Activated CD8-positive, alpha-beta memory T cell treated with anti-CD3 and anti-CD28 coated beads, Interleukin-2, amount 50 U/mL, for 24 hours (primary cell): ENCODE measurements at regions not wholly inside any gene's neighbourhood (a gene's known extent, or its start where the extent isn't known, plus 50 kb on each side); places are given as distances from the start of the nearest gene placed in this dataset.
"Not testable (repeated sequence)": the region's sequence is repeated elsewhere in the genome, so short reads cannot be mapped to it uniquely, and the experiment has no call there.

Experiments
- DNase-seq: peaks from one replicate; pipeline ENCODE4 v3.0.0-alpha.2; 2020; ENCODE audit errors: extremely low read depth

GRCh38 chr10:33070101-33070500 is 112.1 kb upstream of the ITGB1 start:
- DNase-seq: no peak

DNA sequence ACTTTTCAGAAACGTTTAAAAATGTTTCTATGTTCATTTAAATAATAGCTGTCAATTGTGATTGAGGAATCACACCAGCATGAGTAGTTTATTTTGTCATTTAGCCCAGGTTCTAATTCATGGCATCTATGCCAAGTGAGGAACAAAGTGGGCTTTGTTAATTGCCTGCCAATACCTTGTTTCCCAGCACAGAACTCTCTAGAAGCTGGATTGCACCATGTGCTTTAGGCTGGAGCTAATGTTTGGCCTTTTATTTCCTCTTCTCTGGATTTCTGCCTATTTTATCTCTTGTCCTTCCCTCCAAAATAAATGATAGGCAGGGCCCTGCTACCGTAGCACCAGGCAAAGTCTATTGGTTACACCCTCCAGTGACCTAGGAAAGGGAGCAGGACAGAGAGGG is 109.9 kb upstream of the ITGB1 start:
- no peak for DNase-seq

DNA sequence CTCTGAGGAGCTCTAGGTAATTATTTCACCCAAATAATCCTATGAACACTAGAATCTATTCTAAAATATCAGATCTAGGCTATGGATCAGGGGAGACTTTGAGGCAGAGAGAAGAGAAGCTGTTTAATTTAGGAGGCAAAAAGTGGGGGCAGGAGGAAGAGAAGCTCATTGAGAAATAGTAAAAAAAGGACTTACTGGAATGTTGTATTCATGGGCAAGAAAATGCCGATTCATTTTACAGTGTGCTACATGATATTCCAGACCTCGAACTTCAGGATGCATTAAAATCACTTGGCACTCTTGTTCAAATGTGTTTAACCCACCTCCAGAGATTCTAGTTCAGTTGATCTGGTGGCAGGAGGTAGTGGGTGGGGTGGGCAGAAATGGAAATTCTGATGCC is 109.5 kb upstream of the ITGB1 start:
- DNase-seq: no peak

DNA sequence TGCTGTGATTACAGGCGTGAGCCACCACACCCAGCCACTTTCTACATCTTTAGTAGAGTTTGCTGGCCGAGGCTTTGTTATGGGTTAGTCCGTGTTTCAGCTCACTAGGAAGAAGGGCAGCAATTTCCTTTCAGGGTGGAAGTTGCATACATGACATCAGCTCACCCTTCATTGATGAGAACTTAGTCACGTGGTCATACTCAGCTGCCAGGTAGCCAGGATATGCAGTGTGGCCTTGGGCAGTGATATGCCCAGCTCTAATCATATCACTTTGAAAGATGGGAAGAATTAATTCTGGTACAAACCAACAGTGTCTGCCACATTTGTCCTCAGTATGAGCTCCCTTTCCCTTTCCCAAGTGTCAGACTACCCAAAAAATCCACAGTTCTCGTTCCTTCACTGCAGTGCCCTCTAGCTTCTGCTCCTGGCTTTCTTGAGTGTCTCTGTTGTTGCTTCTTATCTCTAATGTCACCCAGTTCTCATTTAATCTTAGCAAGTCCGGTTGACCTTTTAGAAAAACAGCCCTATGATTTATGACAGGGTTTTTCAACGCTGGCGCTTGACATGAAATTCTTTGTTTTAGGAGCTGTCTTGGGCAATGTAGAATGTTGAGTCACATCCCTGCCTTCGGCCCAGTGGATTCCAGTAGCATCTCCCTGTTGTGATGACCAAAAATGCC is 108.7 kb upstream of the ITGB1 start:
- DNase-seq: no peak

- no peak for DNase-seq
These were observed 107.1 kb upstream of the ITGB1 start for GRCh38 chr10:33065111-33065510.

- no peak for DNase-seq
These were observed 106.7 kb upstream of the ITGB1 start for GRCh38 chr10:33064706-33065105.

DNA sequence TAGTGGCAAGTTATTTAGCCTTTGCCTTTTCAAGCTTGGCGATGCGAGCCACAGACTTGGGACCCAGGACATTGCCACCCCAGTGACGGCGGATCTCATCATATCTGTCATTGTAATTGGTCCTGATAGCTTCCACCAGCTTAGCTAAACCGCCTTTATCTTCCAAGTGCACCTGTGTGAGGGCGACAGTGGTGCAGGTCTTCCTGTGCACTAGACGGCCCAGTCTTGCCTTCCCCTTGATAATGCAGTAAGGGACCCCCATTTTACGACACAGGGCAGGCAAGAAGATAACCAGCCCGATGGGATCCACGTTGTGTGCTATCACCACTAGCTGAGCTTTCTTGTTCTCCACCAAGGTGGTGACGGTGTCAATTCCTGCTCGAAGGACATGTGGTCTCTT is 99.6 kb upstream of the ITGB1 start:
- no peak for DNase-seq

DNA sequence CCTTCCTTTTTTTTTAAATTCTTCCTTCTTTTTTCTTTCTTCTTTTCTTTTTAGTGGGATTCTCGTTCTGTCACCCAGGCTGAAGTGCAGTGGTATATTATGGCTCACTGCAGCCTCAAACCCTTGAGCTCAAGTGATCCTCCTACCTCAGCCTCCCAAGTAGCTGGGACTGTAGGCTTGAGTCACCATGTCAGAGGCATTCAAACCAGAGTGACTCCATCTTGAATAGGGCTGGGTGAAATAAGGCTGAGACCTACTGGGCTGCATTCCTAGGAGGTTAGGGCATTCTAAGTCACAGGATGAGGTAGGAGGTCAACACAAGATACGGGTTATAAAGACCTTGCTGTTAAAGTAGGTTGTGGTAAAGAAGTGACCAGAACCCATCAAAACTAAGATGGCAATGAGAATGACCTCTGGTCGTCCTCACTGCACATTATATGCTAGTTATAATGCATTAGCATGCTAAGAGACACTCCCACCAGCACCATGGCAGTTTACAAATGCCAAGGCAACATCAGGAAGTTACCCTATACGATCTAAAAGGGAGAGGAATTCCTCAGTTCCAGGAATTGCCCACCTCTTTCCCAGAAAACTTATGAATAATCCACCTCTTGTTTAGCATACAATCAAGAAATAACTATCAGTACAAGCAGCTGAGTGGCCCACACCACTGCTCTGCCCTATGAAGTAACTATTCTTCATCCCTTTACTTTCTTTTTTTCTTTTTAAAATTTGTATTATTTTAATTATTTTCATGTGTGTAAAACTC is 99.0 kb upstream of the ITGB1 start:
- DNase-seq: no peak

- no peak for DNase-seq
These were observed 97.6 kb upstream of the ITGB1 start for GRCh38 chr10:33055625-33056024.

DNA sequence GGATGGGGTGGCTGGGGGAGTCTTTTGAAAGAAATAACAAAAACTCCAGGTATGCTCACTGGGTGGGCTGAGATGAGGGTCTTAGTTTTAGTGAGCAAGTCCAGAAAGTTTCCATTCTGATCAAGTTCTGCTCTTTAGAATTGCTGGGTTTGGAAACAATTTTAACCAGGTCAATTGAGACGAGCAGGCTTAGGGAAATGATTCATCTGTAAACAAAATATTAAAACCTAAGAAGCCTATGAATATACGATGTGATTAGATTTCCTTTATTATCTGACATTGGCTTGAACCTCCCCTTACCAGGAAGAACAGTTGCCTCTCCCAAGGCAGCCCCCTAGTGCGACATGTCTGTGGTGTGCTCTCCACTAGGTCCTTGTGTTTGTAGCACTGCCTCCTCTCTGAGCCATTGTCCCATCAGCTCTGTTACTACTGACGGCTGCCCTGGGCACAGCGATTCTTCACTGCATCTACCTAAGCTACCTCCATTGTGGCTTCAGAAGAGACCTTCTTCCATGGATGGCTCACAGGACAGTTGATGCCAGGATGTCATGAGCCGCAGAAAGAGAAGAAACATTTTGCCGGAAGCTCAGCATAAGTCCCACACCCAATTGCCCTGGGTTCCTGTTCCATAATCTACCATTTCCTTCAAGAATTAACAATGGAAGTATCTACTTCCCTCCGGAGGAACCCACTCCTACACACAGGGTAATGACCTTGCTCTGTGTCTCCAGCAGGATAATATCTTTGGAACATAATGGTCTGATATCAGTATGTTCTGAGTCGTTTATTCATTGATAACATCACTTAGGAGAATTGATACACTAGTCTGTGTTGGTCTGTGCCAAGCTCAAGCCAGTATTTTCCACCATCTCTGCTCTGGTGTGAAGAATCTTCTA is 95.1 kb upstream of the ITGB1 start:
- no peak for DNase-seq

GRCh38 chr10:33052263-33052875 is 94.3 kb upstream of the ITGB1 start:
- DNase-seq: no peak

DNA sequence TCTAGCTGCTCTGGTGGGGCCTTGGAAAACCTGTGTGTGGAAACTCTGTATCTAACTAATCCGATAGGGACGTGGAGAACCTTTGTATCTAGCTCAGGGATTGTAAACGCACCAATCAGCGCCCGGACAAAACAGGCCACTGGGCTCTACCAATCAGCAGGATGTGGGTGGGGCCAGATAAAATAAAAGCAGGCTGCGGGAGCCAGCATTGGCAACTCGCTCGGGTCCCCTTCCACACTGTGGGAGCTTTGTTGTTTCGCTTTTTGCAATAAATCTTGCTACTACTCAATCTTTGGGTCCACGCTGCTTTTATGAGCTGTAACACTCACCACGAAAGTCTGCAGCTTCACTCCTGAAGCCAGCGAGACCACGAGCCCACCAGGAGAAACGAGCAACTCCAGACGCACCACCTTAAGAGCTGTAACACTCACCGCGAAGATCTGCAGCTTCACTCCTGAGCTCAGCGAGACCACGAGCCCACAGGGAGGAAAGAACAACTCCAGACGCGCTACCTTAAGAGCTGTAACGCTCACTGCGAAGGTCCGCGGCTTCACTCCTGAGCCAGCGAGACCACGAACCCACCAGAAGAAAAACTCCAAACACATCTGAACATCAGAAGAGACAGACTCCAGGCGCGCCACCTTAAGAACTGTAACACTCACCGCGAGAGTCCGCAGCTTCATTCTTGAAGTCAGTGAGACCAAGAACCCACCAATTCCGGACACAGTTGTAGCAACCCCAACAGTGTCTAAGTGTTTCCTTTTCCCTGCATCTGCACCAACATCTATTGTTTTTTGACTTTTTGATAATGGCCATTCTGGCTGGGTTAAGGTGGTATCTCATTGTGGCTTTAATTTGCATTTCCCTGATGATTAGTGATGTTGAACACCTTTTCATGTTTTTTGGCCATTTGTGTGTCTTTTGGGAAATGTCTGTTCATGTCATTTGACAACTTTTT is 92.2 kb upstream of the ITGB1 start:
- not testable (repeated sequence) for DNase-seq

GRCh38 chr10:33048223-33048622 is 90.2 kb upstream of the ITGB1 start:
- DNase-seq: no peak

DNA sequence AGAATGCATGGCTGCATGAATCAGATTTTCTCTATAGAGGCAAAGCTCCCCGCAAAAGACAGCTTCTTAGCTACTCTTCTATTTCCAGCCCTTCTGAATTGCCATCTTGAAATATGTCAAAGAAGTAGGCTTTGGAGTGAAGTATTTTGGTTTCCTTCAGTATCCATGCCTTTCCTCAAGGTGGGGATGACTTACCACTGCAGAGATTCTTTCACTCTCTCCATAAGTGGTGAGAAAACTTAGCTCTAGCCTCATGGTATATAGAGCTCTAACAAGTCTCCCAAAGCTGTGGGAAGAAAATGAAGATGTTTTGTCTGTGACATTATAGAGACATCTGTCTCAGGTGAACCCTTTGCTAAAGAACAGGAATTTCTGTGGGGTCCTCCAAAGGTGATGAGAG is 89.6 kb upstream of the ITGB1 start:
- no peak for DNase-seq

GRCh38 chr10:33046792-33047191 is 88.8 kb upstream of the ITGB1 start:
- no peak for DNase-seq

DNA sequence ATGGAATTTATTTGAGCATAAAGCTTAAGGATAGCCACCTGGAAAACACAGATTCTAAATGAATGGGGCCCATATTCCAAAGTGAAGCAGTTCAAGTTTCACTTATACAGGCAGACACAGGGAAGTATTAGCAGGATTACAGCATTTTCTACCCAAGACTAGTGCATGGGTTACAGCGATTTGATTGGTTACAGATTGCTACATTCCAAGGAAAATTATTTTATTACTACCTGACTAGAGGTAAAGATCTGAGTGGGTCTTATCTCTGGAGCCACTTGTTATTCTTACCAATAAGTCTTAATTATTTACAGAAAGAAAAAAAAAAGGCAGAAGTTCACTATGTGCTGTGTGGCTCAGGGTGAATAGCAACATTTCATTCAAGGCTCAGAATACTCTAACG is 87.4 kb upstream of the ITGB1 start:
- DNase-seq: no peak

DNA sequence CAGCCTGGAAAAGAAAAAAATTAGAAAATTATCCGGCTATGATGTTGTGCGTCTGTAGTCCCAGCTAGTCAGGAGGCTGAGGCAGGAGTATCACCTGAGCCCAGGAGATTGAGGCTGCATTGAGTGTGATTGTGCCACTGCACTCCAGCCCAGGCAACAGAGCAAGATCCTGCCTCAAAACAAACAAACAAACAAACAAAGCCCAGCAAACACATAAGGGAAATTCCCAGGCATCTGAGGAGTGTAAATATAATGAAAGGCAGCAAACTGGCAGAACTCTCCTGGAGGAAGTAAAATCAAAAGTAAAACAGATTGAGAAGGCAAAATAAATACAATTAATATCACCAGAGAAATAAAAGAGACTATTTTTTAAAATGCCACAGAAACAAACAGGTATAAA is 84.5 kb upstream of the ITGB1 start:
- no peak for DNase-seq

DNA sequence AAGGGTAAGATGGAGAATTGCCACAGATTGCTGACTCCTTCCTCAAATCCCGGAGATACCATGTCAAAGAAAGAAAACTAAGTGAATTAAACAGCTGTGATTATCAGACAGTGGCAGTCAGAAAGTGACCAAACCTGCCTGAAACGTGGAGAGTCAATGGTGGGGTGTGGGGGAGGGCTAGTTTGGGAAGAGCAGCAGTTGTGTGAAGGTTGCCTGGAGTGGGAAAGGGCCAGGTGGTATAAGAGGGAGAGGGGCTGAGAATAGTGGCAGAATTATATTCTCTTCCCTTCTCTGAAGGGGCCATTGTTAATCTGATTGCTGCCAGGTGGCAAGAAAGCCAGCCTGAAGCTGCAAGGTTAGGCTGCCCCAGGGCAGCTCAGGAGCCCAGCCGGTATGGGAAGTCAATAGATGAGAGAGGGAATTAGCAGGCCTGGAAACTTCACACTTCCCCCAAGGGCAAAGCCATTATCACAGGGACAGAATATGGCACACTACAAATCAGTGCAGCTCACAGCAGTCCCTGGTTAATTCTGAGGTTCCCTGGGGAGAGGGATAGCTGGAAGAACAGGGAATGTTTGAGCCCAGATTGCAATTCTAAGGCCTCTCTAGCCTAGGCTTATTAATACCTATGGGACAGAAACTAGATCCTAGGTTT is 83.9 kb upstream of the ITGB1 start:
- DNase-seq: no peak

GRCh38 chr10:33040436-33040835 is 82.4 kb upstream of the ITGB1 start:
- DNase-seq: no peak

GRCh38 chr10:33039181-33039580 is 81.2 kb upstream of the ITGB1 start:
- no peak for DNase-seq
